ENCODE measurements at regions not wholly inside any gene's neighbourhood (a gene's known extent, or its start where the extent isn't known, plus 50 kb on each side); places are given as distances from the start of the nearest gene placed in this dataset.

GRCh38 chr10:77710081-77710551 is 72.5 kb upstream of the KCNMA1 start:
- no peak for DNase-seq

GRCh38 chr10:77707570-77707969 is 70.0 kb upstream of the KCNMA1 start:
- DNase-seq, result no peak

GRCh38 chr10:77702166-77702565 is 64.6 kb upstream of the KCNMA1 start:
- DNase-seq, result no peak

GRCh38 chr10:77700086-77700485 is 62.5 kb upstream of the KCNMA1 start:
- DNase-seq, result no peak

GRCh38 chr10:77699080-77699645 is 61.6 kb upstream of the KCNMA1 start:
- DNase-seq, result no peak

- DNase-seq, result no peak
These were observed 60.8 kb upstream of the KCNMA1 start for GRCh38 chr10:77698267-77698931.

GRCh38 chr10:77696584-77696983 is 59.0 kb upstream of the KCNMA1 start:
- no peak for DNase-seq

- DNase-seq, result no peak
These were observed 57.6 kb upstream of the KCNMA1 start for GRCh38 chr10:77695186-77695585.

- no peak for DNase-seq
These were observed 55.2 kb upstream of the KCNMA1 start for GRCh38 chr10:77692782-77693181.

GRCh38 chr10:77689339-77689738 is 51.7 kb upstream of the KCNMA1 start:
- no peak for DNase-seq

- DNase-seq, result no peak
These were observed 50.0 kb upstream of the KCNMA1 start for GRCh38 chr10:77687621-77688020.

Measured in CD4-positive, alpha-beta T cell treated with Interferon alpha-2 for 1 hour (primary cell).